ENCODE measurements at regions not wholly inside any gene's neighbourhood (a gene's known extent, or its start where the extent isn't known, plus 50 kb on each side); places are given as distances from the start of the nearest gene placed in this dataset.
"Not testable (repeated sequence)": the region's sequence is repeated elsewhere in the genome, so short reads cannot be mapped to it uniquely, and the experiment has no call there.

DNA sequence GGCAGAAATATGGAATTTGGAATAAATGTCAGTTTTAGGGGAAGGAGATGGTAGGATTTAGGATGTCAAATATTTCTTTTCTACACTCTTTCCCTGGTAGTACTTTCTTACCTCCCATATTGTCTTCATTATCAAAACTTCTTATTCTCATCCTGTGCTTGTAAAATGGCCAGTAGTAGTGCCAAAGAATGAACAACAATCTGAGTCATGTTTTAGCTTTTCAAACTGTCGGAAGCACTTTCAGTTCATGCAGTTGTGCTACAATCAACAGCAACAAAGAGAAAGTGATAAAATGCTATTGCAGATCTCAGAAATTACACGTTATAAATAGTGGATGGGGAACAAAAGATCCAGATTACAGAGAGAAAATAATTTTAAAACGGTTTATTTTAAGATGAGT, 193.7 kb upstream of the RXFP2 start:
- 0 out of 2 replicates have a peak, but pooled peaks cover 4% of the 10 kb centered on the region for H3F3A ChIP-seq (ENCODE audit: low read depth)
- H3K4me3 ChIP-seq (ENCODE audit: low read length, poor library complexity, severe bottlenecking): no peak overlapping the region
- no peaks in the 10 kb centered on the region for H3K9me3 ChIP-seq (ENCODE audit: insufficient read depth, low read depth, low read length)
- TF ChIP-seq EZH2phosphoT487 (IDR thresholded peaks at IDR 0.05; ENCODE audit: borderline replicate concordance): no peak
- TF ChIP-seq, protein P1, sequence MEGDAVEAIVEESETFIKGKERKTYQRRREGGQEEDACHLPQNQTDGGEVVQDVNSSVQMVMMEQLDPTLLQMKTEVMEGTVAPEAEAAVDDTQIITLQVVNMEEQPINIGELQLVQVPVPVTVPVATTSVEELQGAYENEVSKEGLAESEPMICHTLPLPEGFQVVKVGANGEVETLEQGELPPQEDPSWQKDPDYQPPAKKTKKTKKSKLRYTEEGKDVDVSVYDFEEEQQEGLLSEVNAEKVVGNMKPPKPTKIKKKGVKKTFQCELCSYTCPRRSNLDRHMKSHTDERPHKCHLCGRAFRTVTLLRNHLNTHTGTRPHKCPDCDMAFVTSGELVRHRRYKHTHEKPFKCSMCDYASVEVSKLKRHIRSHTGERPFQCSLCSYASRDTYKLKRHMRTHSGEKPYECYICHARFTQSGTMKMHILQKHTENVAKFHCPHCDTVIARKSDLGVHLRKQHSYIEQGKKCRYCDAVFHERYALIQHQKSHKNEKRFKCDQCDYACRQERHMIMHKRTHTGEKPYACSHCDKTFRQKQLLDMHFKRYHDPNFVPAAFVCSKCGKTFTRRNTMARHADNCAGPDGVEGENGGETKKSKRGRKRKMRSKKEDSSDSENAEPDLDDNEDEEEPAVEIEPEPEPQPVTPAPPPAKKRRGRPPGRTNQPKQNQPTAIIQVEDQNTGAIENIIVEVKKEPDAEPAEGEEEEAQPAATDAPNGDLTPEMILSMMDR (conservative IDR thresholded peaks at IDR 0.05; ENCODE audit: low read length): no peak
- no peaks in the 10 kb centered on the region for H3K79me2 ChIP-seq (ENCODE audit: insufficient read depth, low read length)
- H3K4me1 ChIP-seq (ENCODE audit: insufficient read depth, low read length, poor library complexity, severe bottlenecking): peaks cover 3% of the 10 kb centered on the region
- no peaks in the 10 kb centered on the region for H3K36me3 ChIP-seq (ENCODE audit: insufficient read depth, low read length)
- H3K9me2 ChIP-seq (replicated peaks; ENCODE audit: low read depth, low read length): no peaks in the 10 kb centered on the region
- H2AFZ ChIP-seq (ENCODE audit: low read length): no peak overlapping the region
- no peak overlapping the region for H3K4me2 ChIP-seq (ENCODE audit: low read depth, low read length, poor library complexity, severe bottlenecking)
- no peaks in the 10 kb centered on the region for H3K27me3 ChIP-seq (ENCODE audit: insufficient read depth, low read length, poor library complexity, severe bottlenecking)
- H3K9ac ChIP-seq (ENCODE audit: low read depth, low read length, poor library complexity, severe bottlenecking): no peak overlapping the region
- no peaks in the 10 kb centered on the region for H4K20me1 ChIP-seq (ENCODE audit: insufficient read depth, low read length, poor library complexity, severe bottlenecking)

DNA sequence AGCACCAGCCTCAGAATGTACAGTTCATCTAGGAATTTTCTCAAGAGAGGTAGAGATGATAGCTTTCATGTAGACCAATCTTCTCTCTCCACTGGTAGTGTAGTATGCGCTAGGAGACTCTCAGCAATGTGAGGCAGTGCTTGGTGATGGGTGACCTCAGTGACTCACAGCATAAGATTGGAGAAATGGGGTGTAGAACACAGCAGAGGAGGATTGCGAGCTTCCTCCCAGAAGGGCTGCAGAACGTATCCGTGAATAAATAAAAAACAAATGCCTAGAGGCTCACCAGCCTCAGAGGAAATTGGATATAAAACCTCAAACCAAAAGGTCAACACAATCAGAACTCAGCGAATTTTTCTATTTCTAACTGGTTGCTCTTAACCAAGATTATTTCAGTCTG, 182.9 kb upstream of the RXFP2 start:
- Histone ChIP-seq H2AFZ (ENCODE audit: low read length) (no peak overlapping the region), H3K4me3 (ENCODE audit: low read length, poor library complexity, severe bottlenecking) (no peak overlapping the region), H3K27me3 (ENCODE audit: insufficient read depth, low read length, poor library complexity, severe bottlenecking) (no peaks in the 10 kb centered on the region), H3K36me3 (ENCODE audit: insufficient read depth, low read length) (no peaks in the 10 kb centered on the region), H4K20me1 (ENCODE audit: insufficient read depth, low read length, poor library complexity, severe bottlenecking) (no peaks in the 10 kb centered on the region), H3K9me3 (ENCODE audit: insufficient read depth, low read depth, low read length) (no peaks in the 10 kb centered on the region), H3K79me2 (ENCODE audit: insufficient read depth, low read length) (no peaks in the 10 kb centered on the region), H3K9ac (ENCODE audit: low read depth, low read length, poor library complexity, severe bottlenecking) (no peak overlapping the region), H3K4me1 (ENCODE audit: insufficient read depth, low read length, poor library complexity, severe bottlenecking) (no peaks in the 10 kb centered on the region), H3K4me2 (ENCODE audit: low read depth, low read length, poor library complexity, severe bottlenecking) (no peak overlapping the region), H3F3A (ENCODE audit: low read depth) (no peaks in the 10 kb centered on the region), H3K9me2 (replicated peaks; ENCODE audit: low read depth, low read length) (no peaks in the 10 kb centered on the region)
- no peak for TF ChIP-seq EZH2phosphoT487 (IDR thresholded peaks at IDR 0.05; ENCODE audit: borderline replicate concordance)
- TF ChIP-seq, protein P1 (conservative IDR thresholded peaks at IDR 0.05; ENCODE audit: low read length): no peak

DNA sequence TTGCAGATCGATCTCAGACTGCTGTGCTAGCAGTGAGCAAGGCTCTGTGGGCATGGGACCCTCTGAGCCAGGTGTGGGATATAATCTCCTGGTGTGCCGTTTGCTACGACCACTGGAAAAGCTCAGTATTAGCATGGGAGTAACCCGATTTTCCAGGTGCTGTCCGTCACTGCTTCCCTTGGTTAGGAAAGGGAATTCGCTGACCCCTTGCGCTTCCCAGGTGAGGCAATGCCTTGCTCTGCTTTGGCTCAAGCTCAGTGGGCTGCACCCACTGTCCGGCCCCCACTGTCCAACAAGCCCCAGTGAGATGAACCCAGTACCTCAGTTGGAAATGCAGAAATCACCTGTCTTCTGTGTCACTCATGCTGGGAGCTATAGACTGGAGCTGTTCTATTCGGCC, 155.1 kb upstream of the RXFP2 start:
- H3K79me2 ChIP-seq (ENCODE audit: insufficient read depth, low read length); H3K27me3 ChIP-seq (ENCODE audit: insufficient read depth, low read length, poor library complexity, severe bottlenecking); H3K4me2 ChIP-seq (ENCODE audit: low read depth, low read length, poor library complexity, severe bottlenecking); H3K4me1 ChIP-seq (ENCODE audit: insufficient read depth, low read length, poor library complexity, severe bottlenecking); H3K9me2 ChIP-seq (replicated peaks; ENCODE audit: low read depth, low read length); H2AFZ ChIP-seq (ENCODE audit: low read length); H3K4me3 ChIP-seq (ENCODE audit: low read length, poor library complexity, severe bottlenecking); H3F3A ChIP-seq (ENCODE audit: low read depth); H3K36me3 ChIP-seq (ENCODE audit: insufficient read depth, low read length); H3K9me3 ChIP-seq (ENCODE audit: insufficient read depth, low read depth, low read length); H3K9ac ChIP-seq (ENCODE audit: low read depth, low read length, poor library complexity, severe bottlenecking); H4K20me1 ChIP-seq (ENCODE audit: insufficient read depth, low read length, poor library complexity, severe bottlenecking): not testable (repeated sequence)

DNA sequence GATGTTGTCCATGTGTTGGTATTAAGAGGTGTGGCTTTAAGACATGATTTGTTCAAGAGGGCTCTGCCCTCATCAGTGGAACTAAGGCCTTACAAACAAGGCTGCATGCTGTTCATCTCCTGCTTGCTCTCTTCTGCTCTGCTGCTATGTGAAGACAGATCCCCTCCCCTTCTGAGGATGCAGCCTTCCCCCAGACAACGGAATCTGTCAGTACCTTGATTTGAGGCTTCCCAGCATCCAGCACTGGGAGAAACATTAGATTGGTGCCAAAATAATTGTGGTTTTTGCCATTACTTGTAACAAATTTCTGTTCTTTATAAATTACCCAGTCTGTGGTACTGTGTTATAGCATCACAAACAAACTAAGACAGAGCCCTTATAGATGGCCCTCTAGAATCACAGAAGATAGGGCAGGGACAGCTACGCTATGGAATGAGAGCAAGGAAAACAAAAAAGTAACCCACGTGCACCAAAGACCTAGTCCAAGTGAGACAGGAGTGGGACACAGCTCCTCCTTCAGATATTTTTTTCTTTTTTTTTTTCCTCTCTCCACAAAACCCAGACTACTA, 151.5 kb upstream of the RXFP2 start:
- no peak overlapping the region for H3K4me3 ChIP-seq (ENCODE audit: low read length, poor library complexity, severe bottlenecking)
- H3K79me2 ChIP-seq (ENCODE audit: insufficient read depth, low read length): no peaks in the 10 kb centered on the region
- H3K27me3 ChIP-seq (ENCODE audit: insufficient read depth, low read length, poor library complexity, severe bottlenecking): no peaks in the 10 kb centered on the region
- no peak overlapping the region for H3K9ac ChIP-seq (ENCODE audit: low read depth, low read length, poor library complexity, severe bottlenecking)
- H3F3A ChIP-seq (ENCODE audit: low read depth): no peaks in the 10 kb centered on the region
- TF ChIP-seq, protein P1 (conservative IDR thresholded peaks at IDR 0.05; ENCODE audit: low read length): no peak
- no peak for TF ChIP-seq EZH2phosphoT487 (IDR thresholded peaks at IDR 0.05; ENCODE audit: borderline replicate concordance)
- H3K4me2 ChIP-seq (ENCODE audit: low read depth, low read length, poor library complexity, severe bottlenecking): no peak overlapping the region
- no peaks in the 10 kb centered on the region for H3K36me3 ChIP-seq (ENCODE audit: insufficient read depth, low read length)
- no peaks in the 10 kb centered on the region for H3K9me2 ChIP-seq (replicated peaks; ENCODE audit: low read depth, low read length)
- no peaks in the 10 kb centered on the region for H4K20me1 ChIP-seq (ENCODE audit: insufficient read depth, low read length, poor library complexity, severe bottlenecking)
- H2AFZ ChIP-seq (ENCODE audit: low read length): no peak overlapping the region
- no peaks in the 10 kb centered on the region; the same call in 1 of the 2 replicates for H3K9me3 ChIP-seq (ENCODE audit: insufficient read depth, low read depth, low read length)
- H3K4me1 ChIP-seq (ENCODE audit: insufficient read depth, low read length, poor library complexity, severe bottlenecking): peaks cover 3% of the 10 kb centered on the region

Data from Loucy (cell line).